ENCODE measurements at regions not wholly inside any gene's neighbourhood (a gene's known extent, or its start where the extent isn't known, plus 50 kb on each side); places are given as distances from the start of the nearest gene placed in this dataset.

GRCh38 chr3:67744699-67745098 lies 90.3 kb upstream of the SUCLG2 start:
- TF ChIP-seq POLR2A (IDR thresholded peaks at IDR 0.05) (no peak), CTCF (IDR thresholded peaks at IDR 0.05) (no peak)
